Gastrocnemius medialis (tissue), 4 donors: ENCODE measurements at regions not wholly inside any gene's neighbourhood (a gene's known extent, or its start where the extent isn't known, plus 50 kb on each side); places are given as distances from the start of the nearest gene placed in this dataset.

ENCODE experiments used
- POLR2A ChIP-seq, 2 donors: fragments of 450-650 bp; IDR thresholded peaks; one replicate each; pipeline ENCODE4 v1.6.1; 2017; ENCODE audit warnings: antibody characterized with exemption in 2 of 2, mild to moderate bottlenecking in 2 of 2, moderate library complexity in 2 of 2
- TF ChIP-seq, protein P1 (sequence below), 5 experiments: fragments of 450-650 bp in 3 of 5; fragments of 200-600 bp in 2 of 5; sonication (generic) in 2 of 5; IDR thresholded peaks in 4 of 5; conservative IDR thresholded peaks in 1 of 5; 1 replicate in 4 of 5; 2 replicates in 1 of 5; pipeline ENCODE4 v1.5.1; 2016 to 2019; ENCODE audit warnings: antibody characterized with exemption in 5 of 5, mild to moderate bottlenecking in 3 of 5, moderate library complexity in 3 of 5

DNA sequence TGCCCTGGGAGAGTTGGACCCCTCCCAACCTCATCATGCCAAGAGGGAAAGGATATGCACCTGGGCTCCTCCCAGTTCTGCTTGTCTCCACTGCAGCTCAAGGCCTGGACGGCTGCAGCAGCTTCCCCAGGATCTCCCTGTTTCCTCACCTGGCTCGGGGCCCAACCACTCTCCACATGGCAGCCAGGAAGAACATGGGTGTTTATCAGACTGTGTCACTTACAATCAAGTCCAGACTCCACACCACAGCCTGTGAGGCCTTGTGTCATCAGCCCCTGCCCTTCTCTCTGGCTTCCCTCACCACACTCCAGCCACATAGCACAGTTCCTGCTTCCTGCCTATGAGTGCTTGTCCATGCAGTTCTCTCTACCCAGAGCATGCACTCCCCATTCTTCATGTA, 534.4 kb downstream of the EPHB1 start:
- TF ChIP-seq, protein P1, sequence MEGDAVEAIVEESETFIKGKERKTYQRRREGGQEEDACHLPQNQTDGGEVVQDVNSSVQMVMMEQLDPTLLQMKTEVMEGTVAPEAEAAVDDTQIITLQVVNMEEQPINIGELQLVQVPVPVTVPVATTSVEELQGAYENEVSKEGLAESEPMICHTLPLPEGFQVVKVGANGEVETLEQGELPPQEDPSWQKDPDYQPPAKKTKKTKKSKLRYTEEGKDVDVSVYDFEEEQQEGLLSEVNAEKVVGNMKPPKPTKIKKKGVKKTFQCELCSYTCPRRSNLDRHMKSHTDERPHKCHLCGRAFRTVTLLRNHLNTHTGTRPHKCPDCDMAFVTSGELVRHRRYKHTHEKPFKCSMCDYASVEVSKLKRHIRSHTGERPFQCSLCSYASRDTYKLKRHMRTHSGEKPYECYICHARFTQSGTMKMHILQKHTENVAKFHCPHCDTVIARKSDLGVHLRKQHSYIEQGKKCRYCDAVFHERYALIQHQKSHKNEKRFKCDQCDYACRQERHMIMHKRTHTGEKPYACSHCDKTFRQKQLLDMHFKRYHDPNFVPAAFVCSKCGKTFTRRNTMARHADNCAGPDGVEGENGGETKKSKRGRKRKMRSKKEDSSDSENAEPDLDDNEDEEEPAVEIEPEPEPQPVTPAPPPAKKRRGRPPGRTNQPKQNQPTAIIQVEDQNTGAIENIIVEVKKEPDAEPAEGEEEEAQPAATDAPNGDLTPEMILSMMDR (IDR thresholded peaks at IDR 0.05 in 4 of 5, conservative IDR thresholded peaks at IDR 0.05 in 1 of 5), result no peak
- no peak for TF ChIP-seq POLR2A (IDR thresholded peaks at IDR 0.05)
